ENCODE measurements at regions not wholly inside any gene's neighbourhood (a gene's known extent, or its start where the extent isn't known, plus 50 kb on each side); places are given as distances from the start of the nearest gene placed in this dataset.

DNA sequence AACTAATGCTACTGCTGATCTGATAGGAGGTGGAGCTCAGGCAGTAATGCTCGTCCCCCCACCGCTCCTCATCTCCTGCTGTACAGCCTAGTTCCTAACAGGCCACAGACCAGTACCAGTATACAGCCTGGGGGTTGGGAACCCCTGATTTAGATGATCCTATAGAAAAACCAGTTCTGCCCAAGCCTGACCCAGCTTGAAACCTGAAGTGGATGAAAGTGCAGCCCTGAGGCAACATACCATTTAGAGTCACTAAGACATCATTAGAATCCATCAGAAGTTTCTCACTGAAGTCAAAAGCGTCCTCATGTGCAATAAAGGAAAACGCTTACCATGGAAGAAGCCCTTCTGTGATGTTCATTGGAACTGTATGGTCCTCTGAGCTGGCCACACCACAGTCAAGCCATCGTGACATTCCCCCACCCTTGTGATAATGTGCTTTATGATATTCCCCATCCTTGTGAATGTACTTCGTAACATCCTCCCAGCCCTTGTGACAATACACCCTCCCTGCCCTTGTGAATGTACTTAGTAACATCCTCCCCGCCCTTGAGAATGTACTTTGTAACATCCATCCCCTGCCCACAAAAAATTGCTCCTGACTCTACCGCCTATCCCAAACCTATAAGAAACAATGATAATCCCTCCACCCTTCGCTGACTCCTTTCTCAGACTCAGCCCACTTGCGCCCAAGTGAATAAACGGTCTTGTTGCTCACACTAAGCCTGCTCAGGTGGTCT lies 65.9 kb upstream of the HECTD2 start:
- TF ChIP-seq POLR2AphosphoS5 (IDR thresholded peaks at IDR 0.05; ENCODE audit: low read depth, low read length) = no peak
- TF ChIP-seq TAF1 (IDR thresholded peaks at IDR 0.05; ENCODE audit: borderline replicate concordance, insufficient read depth, low read length) = no peak
- TF ChIP-seq SIN3A (IDR thresholded peaks at IDR 0.05; ENCODE audit: borderline replicate concordance, insufficient read depth, low read length) = no peak
- TF ChIP-seq FOXP2 (optimal IDR thresholded peaks at IDR 0.05; ENCODE audit: borderline replicate concordance, extremely low read depth, extremely low read length, insufficient read depth) = no peak

All from PFSK-1 (cell line).